HepG2 (cell line): ENCODE measurements at regions not wholly inside any gene's neighbourhood (a gene's known extent, or its start where the extent isn't known, plus 50 kb on each side); places are given as distances from the start of the nearest gene placed in this dataset.

Experiments used
- ATAC-seq: fragments of 200-7000 bp; cut with Tn5 transposase; 3 replicates; pipeline ENCODE4 v1.9.1; 2020; ENCODE audit warnings: mild to moderate bottlenecking, moderate library complexity
- BruUV-seq: library from RNA; stranded (reverse); fragments of 400-500 nt; replicated peaks from 2 replicates; lab custom pipeline; 2021; lab: Mats Ljungman, UMichigan
- CTCF ChIA-PET: fragments of 300-600 bp; formaldehyde crosslinking; extraction: SDS; loops from one replicate; lab custom pipeline; 2021; ENCODE audit warnings: low total read pairs, inconsistent platforms, low intra/inter-chr PET ratio; lab: Yijun Ruan, JAX
- POLR2A ChIA-PET: fragments of 350-600 bp; sonication (Branson Sonifier 250); formaldehyde crosslinking; loops from one replicate; lab custom pipeline; 2020; ENCODE audit warnings: antibody characterized with exemption, inconsistent platforms; lab: Yijun Ruan, JAX
- DNase-seq: peaks from one replicate; pipeline ENCODE4 v3.0.0-alpha.2; 2015; ENCODE audit warnings: low spot score
- FAIRE-seq: peaks from 3 replicates; lab custom pipeline; 2011; peaks lifted over from hg19 to GRCh38; lab: Jason Lieb, UNC
- H2AFZ ChIP-seq: one replicate; pipeline ENCODE4 v1.6.1; 2011; ENCODE audit warnings: low read length, inconsistent platforms
- H3K27ac ChIP-seq: fragments of 300-600 bp; 3 replicates; pipeline ENCODE4 v1.8.0; 2011; ENCODE audit warnings: mixed run types, mild to moderate bottlenecking, mixed read lengths, low read length, inconsistent platforms; ENCODE audit not compliant: insufficient read depth; ENCODE audit errors: extremely low read length
- H3K27me3 ChIP-seq, 2 experiments: fragments of 200-600 bp in 1 of 2; 2 replicates in 1 of 2; 3 replicates in 1 of 2; pipeline versions ENCODE4 v1.6.0 to v1.8.0; 2011; ENCODE audit warnings: low read length in 2 of 2, mild to moderate bottlenecking in 2 of 2, moderate library complexity in 2 of 2, inconsistent platforms in 1 of 2; ENCODE audit not compliant: insufficient read depth in 2 of 2, control insufficient read depth in 1 of 2
- H3K36me3 ChIP-seq, 2 experiments: fragments of 200-600 bp in 1 of 2; replicated peaks in 1 of 2; 2 replicates in 1 of 2; 3 replicates in 1 of 2; pipeline versions ENCODE4 v1.5.1 to v1.8.0; 2011; ENCODE audit warnings: low read length in 2 of 2, inconsistent platforms in 1 of 2; ENCODE audit not compliant: insufficient read depth in 2 of 2, control insufficient read depth in 1 of 2
- H3K4me1 ChIP-seq: 2 replicates; pipeline ENCODE4 v1.5.1; 2012; ENCODE audit warnings: low read length, inconsistent platforms; ENCODE audit not compliant: insufficient read depth
- H3K4me2 ChIP-seq: 2 replicates; pipeline ENCODE4 v1.6.0; 2011; ENCODE audit warnings: low read depth, low read length, inconsistent platforms
- H3K4me3 ChIP-seq, 3 experiments: fragments of 200-600 bp in 1 of 3; sonication (generic), shearing (Covaris generic) in 1 of 3; replicated peaks in 1 of 3; 2 replicates each; pipeline ENCODE4 v1.5.1; 2011 to 2016; ENCODE audit warnings: low read length in 3 of 3, inconsistent platforms in 2 of 3, low read depth in 2 of 3, mild to moderate bottlenecking in 2 of 3, control low read depth in 1 of 3, mixed read lengths in 1 of 3; ENCODE audit not compliant: insufficient read depth in 1 of 3
- H3K79me2 ChIP-seq: one replicate; pipeline ENCODE4 v1.6.1; 2011; ENCODE audit warnings: low read length, inconsistent platforms; ENCODE audit not compliant: insufficient read depth
- H3K9ac ChIP-seq: 2 replicates; pipeline ENCODE4 v1.6.0; 2011; ENCODE audit warnings: mild to moderate bottlenecking, low read depth, low read length, inconsistent platforms; ENCODE audit not compliant: insufficient read depth
- H3K9me3 ChIP-seq: 2 replicates; pipeline ENCODE4 v1.5.1; 2012; ENCODE audit warnings: mild to moderate bottlenecking, low read length
- H4K20me1 ChIP-seq: 2 replicates; pipeline ENCODE4 v1.6.0; 2011; ENCODE audit warnings: inconsistent platforms, mild to moderate bottlenecking, low read length, moderate library complexity; ENCODE audit not compliant: insufficient read depth
- DMAP1 ChIP-seq: IDR thresholded peaks from 2 replicates; pipeline ENCODE4 v1.6.1; 2016
- KAT8 ChIP-seq: IDR thresholded peaks from 2 replicates; pipeline ENCODE4 v1.6.1; 2016; ENCODE audit warnings: missing genetic modification reagents, missing compliant biosample characterization
- KLF15 ChIP-seq: sonication (generic); formaldehyde crosslinking; IDR thresholded peaks from 2 replicates; pipeline ENCODE4 v1.8.1; 2023; ENCODE audit warnings: borderline replicate concordance, mild to moderate bottlenecking, inconsistent platforms, missing genetic modification reagents, mixed read lengths
- NCOA5 ChIP-seq: sonication (generic); formaldehyde crosslinking; IDR thresholded peaks from 2 replicates; pipeline ENCODE4 v1.4.0; 2020; ENCODE audit warnings: missing genetic modification reagents
- PLRG1 ChIP-seq: fragments of 450-650 bp; conservative IDR thresholded peaks from 2 replicates; pipeline ENCODE4 v1.6.1; 2016
- ZBTB8A ChIP-seq: sonication (generic); formaldehyde crosslinking; IDR thresholded peaks from 2 replicates; pipeline ENCODE4 v1.4.0; 2020; ENCODE audit warnings: mild to moderate bottlenecking, low read depth, missing genetic modification reagents, borderline replicate concordance
- ZNF235 ChIP-seq: sonication (generic); formaldehyde crosslinking; IDR thresholded peaks from 2 replicates; pipeline ENCODE4 v1.8.1; 2023; ENCODE audit warnings: mild to moderate bottlenecking, missing genetic modification reagents, borderline replicate concordance
- ZNF775 ChIP-seq: sonication (generic); formaldehyde crosslinking; IDR thresholded peaks from 2 replicates; pipeline ENCODE4 v1.4.0; 2020; ENCODE audit warnings: missing genetic modification reagents, mild to moderate bottlenecking, moderate library complexity, borderline replicate concordance
- WGBS: methylation state at CpG from one replicate; pipeline ENCODE4 v1.1.6; 2017; ENCODE audit warnings: low lambda C conversion rate; 5-methylcytosine and 5-hydroxymethylcytosine counted together
- in situ Hi-C: cut with HindIII; loops from 2 replicates; pipeline ENCODE4 v1.10.0; 2017; ENCODE audit warnings: low pct_unique_long_range_greater_than_20kb; ENCODE audit not compliant: extremely low pct_ligation_motif_present
- intact Hi-C: fragments of 100-400 bp; cut with micrococcal nuclease; formaldehyde crosslinking; loops from one replicate; pipeline ENCODE4 v1.10.0; 2022; ENCODE audit not compliant: unreplicated experiment
- TF ChIP-seq, protein P1 (sequence below): sonication (generic); formaldehyde crosslinking; IDR thresholded peaks from 2 replicates; pipeline ENCODE4 v1.4.0; 2020; ENCODE audit warnings: mild to moderate bottlenecking, low read depth, missing genetic modification reagents
- TF ChIP-seq, protein P2 (sequence below): sonication (generic); formaldehyde crosslinking; IDR thresholded peaks from 2 replicates; pipeline ENCODE4 v1.8.1; 2023; ENCODE audit warnings: mild to moderate bottlenecking, moderate library complexity, missing genetic modification reagents

DNA sequence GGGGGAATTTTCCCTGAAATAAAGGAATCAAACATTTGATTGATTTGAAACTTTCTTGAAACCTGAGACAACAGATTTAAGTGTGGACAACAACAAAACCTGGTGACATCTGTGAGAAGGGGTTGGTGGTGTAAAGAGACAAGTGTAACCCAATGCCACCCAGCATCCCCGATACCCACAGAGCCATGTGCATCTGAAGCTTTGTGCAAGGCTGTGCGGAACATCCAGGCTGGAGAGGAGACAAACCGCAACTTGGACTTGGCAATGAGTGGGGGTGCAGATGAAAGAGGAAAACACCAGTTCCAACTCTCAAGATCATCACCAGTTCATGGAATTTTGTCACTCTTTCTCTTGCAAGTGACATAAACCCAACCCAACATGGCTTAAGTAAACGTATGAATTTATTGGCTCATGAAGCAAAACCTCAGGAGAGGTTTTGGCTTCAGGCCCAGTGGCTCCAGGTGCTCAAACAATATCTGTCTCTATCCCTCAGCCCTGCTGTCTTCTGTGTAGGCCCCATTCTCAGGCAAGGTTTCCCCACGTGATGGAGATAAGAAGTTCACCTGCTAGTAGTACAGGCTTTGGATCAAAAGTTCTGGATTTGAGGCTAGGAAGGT, 55.2 kb upstream of the NTF3 start:
- Histone ChIP-seq H3K79me2 (no peaks in the 10 kb centered on the region), H3K36me3 (no peaks in the 10 kb centered on the region), H2AFZ (no peak overlapping the region), H4K20me1 (no peaks in the 10 kb centered on the region), H3K4me3 (no peak overlapping the region), H3K4me1 (no peaks in the 10 kb centered on the region), H3K4me2 (no peak overlapping the region), H3K27ac (no peak overlapping the region), H3K9ac (no peak overlapping the region), H3K27me3 (0 out of 5 replicates have a peak, but pooled peaks cover 0 to 1% of the 10 kb centered on the region in 2 experiments), H3K9me3 (no peaks in the 10 kb centered on the region)
- CTCF ChIA-PET = no interaction called here
- TF ChIP-seq NCOA5 (CRISPR knock-in tag) (no peak), ZNF235 (CRISPR knock-in tag) (no peak), KLF15 (CRISPR knock-in tag) (no peak), ZBTB8A (CRISPR knock-in tag) (no peak), KAT8 (CRISPR knock-in tag) (no peak), DMAP1 (CRISPR knock-in tag) (no peak), PLRG1 (no peak), ZNF775 (no peak)
- TF ChIP-seq, protein P1, sequence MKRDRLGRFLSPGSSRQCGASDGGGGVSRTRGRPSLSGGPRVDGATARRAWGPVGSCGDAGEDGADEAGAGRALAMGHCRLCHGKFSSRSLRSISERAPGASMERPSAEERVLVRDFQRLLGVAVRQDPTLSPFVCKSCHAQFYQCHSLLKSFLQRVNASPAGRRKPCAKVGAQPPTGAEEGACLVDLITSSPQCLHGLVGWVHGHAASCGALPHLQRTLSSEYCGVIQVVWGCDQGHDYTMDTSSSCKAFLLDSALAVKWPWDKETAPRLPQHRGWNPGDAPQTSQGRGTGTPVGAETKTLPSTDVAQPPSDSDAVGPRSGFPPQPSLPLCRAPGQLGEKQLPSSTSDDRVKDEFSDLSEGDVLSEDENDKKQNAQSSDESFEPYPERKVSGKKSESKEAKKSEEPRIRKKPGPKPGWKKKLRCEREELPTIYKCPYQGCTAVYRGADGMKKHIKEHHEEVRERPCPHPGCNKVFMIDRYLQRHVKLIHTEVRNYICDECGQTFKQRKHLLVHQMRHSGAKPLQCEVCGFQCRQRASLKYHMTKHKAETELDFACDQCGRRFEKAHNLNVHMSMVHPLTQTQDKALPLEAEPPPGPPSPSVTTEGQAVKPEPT (CRISPR knock-in tag) = no peak
- TF ChIP-seq, protein P2, sequence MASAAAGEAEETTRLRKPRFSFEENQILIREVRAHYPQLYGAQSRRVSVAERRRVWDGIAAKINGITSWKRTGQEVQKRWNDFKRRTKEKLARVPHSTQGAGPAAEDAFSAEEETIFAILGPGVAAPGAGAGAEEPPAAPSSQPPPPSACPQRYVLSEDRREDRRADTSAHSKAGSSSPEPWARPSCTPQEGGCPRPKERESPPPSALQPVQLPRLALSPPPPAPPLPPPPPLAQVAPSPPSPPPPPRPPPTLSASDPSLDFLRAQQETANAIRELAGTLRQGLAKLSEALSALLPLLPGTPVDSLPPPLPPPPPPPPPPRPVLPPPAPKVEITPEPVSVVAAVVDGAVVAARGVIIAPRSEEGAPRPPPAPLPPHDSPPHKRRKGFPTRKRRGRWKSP (CRISPR knock-in tag) = no peak
- intact Hi-C loops = no loop called here
- POLR2A ChIA-PET = no interaction called here
- no peak for ATAC-seq
- in situ Hi-C loops = no loop called here
- FAIRE-seq = no peak
- no peak for DNase-seq
- WGBS = 2% methylated on average over 5 of the region's 5 CpGs
- BruUV-seq = no TSS peak
